Neural progenitor cell (in vitro differentiated cells): ENCODE measurements at regions not wholly inside any gene's neighbourhood (a gene's known extent, or its start where the extent isn't known, plus 50 kb on each side); places are given as distances from the start of the nearest gene placed in this dataset.

ENCODE experiments used
- EZH2 ChIP-seq: fragments of 200-600 bp; sonication (generic); IDR thresholded peaks from 2 replicates; pipeline ENCODE4 v1.6.1; 2017; ENCODE audit warnings: antibody characterized with exemption, mild to moderate bottlenecking, moderate library complexity
- EZH2phosphoT487 ChIP-seq: fragments of 200-600 bp; sonication (generic); IDR thresholded peaks from 2 replicates; pipeline ENCODE4 v1.6.1; 2017; ENCODE audit warnings: antibody characterized with exemption
- TF ChIP-seq, protein P1 (sequence below): fragments of 200-600 bp; sonication (generic); IDR thresholded peaks from 2 replicates; pipeline ENCODE4 v1.5.1; 2017; ENCODE audit warnings: antibody characterized with exemption, mild to moderate bottlenecking

DNA sequence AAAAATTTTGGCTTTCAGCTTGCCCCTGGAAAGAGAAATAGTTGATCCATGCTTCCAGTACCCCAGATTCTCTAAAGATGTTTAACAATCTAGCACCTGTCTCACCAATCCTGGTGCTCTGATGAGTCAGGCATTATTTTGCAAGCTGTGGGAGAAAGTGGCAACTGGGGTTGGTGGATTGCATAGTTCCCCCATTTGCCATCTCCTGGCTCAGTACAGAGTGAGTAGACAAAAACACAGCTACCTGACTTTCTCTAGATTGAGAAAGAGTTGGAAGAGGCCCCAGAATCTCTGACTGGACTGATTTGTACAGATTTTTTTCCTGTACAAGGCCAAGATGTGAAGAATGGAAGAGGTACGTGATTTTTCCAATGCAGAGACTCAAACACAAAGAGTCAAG is 75.1 kb upstream of the NEGR1 start:
- TF ChIP-seq, protein P1, sequence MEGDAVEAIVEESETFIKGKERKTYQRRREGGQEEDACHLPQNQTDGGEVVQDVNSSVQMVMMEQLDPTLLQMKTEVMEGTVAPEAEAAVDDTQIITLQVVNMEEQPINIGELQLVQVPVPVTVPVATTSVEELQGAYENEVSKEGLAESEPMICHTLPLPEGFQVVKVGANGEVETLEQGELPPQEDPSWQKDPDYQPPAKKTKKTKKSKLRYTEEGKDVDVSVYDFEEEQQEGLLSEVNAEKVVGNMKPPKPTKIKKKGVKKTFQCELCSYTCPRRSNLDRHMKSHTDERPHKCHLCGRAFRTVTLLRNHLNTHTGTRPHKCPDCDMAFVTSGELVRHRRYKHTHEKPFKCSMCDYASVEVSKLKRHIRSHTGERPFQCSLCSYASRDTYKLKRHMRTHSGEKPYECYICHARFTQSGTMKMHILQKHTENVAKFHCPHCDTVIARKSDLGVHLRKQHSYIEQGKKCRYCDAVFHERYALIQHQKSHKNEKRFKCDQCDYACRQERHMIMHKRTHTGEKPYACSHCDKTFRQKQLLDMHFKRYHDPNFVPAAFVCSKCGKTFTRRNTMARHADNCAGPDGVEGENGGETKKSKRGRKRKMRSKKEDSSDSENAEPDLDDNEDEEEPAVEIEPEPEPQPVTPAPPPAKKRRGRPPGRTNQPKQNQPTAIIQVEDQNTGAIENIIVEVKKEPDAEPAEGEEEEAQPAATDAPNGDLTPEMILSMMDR: no peak
- TF ChIP-seq EZH2 (no peak), EZH2phosphoT487 (no peak)
